HepG2 (cell line): ENCODE measurements at regions not wholly inside any gene's neighbourhood (a gene's known extent, or its start where the extent isn't known, plus 50 kb on each side); places are given as distances from the start of the nearest gene placed in this dataset.

Experiments
- ATAC-seq: fragments of 200-7000 bp; cut with Tn5 transposase; 3 replicates; pipeline ENCODE4 v1.9.1; 2020; ENCODE audit warnings: mild to moderate bottlenecking, moderate library complexity
- BruUV-seq: library from RNA; stranded (reverse); fragments of 400-500 nt; replicated peaks from 2 replicates; lab custom pipeline; 2021; lab: Mats Ljungman, UMichigan
- CTCF ChIA-PET: fragments of 300-600 bp; formaldehyde crosslinking; extraction: SDS; loops from one replicate; lab custom pipeline; 2021; ENCODE audit warnings: low total read pairs, inconsistent platforms, low intra/inter-chr PET ratio; lab: Yijun Ruan, JAX
- POLR2A ChIA-PET: fragments of 350-600 bp; sonication (Branson Sonifier 250); formaldehyde crosslinking; loops from one replicate; lab custom pipeline; 2020; ENCODE audit warnings: antibody characterized with exemption, inconsistent platforms; lab: Yijun Ruan, JAX
- DNase-seq: peaks from one replicate; pipeline ENCODE4 v3.0.0-alpha.2; 2015; ENCODE audit warnings: low spot score
- FAIRE-seq: peaks from 3 replicates; lab custom pipeline; 2011; peaks lifted over from hg19 to GRCh38; lab: Jason Lieb, UNC
- H2AFZ ChIP-seq: one replicate; pipeline ENCODE4 v1.6.1; 2011; ENCODE audit warnings: low read length, inconsistent platforms
- H3K27ac ChIP-seq: fragments of 300-600 bp; 3 replicates; pipeline ENCODE4 v1.8.0; 2011; ENCODE audit warnings: mixed run types, mild to moderate bottlenecking, mixed read lengths, low read length, inconsistent platforms; ENCODE audit not compliant: insufficient read depth; ENCODE audit errors: extremely low read length
- H3K27me3 ChIP-seq, 2 experiments: fragments of 200-600 bp in 1 of 2; 2 replicates in 1 of 2; 3 replicates in 1 of 2; pipeline versions ENCODE4 v1.6.0 to v1.8.0; 2011; ENCODE audit warnings: low read length in 2 of 2, mild to moderate bottlenecking in 2 of 2, moderate library complexity in 2 of 2, inconsistent platforms in 1 of 2; ENCODE audit not compliant: insufficient read depth in 2 of 2, control insufficient read depth in 1 of 2
- H3K36me3 ChIP-seq, 2 experiments: fragments of 200-600 bp in 1 of 2; replicated peaks in 1 of 2; 2 replicates in 1 of 2; 3 replicates in 1 of 2; pipeline versions ENCODE4 v1.5.1 to v1.8.0; 2011; ENCODE audit warnings: low read length in 2 of 2, inconsistent platforms in 1 of 2; ENCODE audit not compliant: insufficient read depth in 2 of 2, control insufficient read depth in 1 of 2
- H3K4me1 ChIP-seq: 2 replicates; pipeline ENCODE4 v1.5.1; 2012; ENCODE audit warnings: low read length, inconsistent platforms; ENCODE audit not compliant: insufficient read depth
- H3K4me2 ChIP-seq: 2 replicates; pipeline ENCODE4 v1.6.0; 2011; ENCODE audit warnings: low read depth, low read length, inconsistent platforms
- H3K4me3 ChIP-seq, 3 experiments: fragments of 200-600 bp in 1 of 3; sonication (generic), shearing (Covaris generic) in 1 of 3; replicated peaks in 1 of 3; 2 replicates each; pipeline ENCODE4 v1.5.1; 2011 to 2016; ENCODE audit warnings: low read length in 3 of 3, inconsistent platforms in 2 of 3, low read depth in 2 of 3, mild to moderate bottlenecking in 2 of 3, control low read depth in 1 of 3, mixed read lengths in 1 of 3; ENCODE audit not compliant: insufficient read depth in 1 of 3
- H3K79me2 ChIP-seq: one replicate; pipeline ENCODE4 v1.6.1; 2011; ENCODE audit warnings: low read length, inconsistent platforms; ENCODE audit not compliant: insufficient read depth
- H3K9ac ChIP-seq: 2 replicates; pipeline ENCODE4 v1.6.0; 2011; ENCODE audit warnings: mild to moderate bottlenecking, low read depth, low read length, inconsistent platforms; ENCODE audit not compliant: insufficient read depth
- H3K9me3 ChIP-seq: 2 replicates; pipeline ENCODE4 v1.5.1; 2012; ENCODE audit warnings: mild to moderate bottlenecking, low read length
- H4K20me1 ChIP-seq: 2 replicates; pipeline ENCODE4 v1.6.0; 2011; ENCODE audit warnings: inconsistent platforms, mild to moderate bottlenecking, low read length, moderate library complexity; ENCODE audit not compliant: insufficient read depth
- FOXJ3 ChIP-seq: sonication (generic); formaldehyde crosslinking; IDR thresholded peaks from 2 replicates; pipeline ENCODE4 v1.4.0; 2020; ENCODE audit warnings: missing genetic modification reagents, mild to moderate bottlenecking, borderline replicate concordance
- KDM2A ChIP-seq: sonication (generic); formaldehyde crosslinking; IDR thresholded peaks from 2 replicates; pipeline ENCODE4 v1.4.0; 2020; ENCODE audit warnings: low read depth, missing genetic modification reagents, borderline replicate concordance
- MAFF ChIP-seq: IDR thresholded peaks from 2 replicates; pipeline ENCODE4 v1.6.1; 2011; ENCODE audit warnings: low read depth, low read length, improper control_type of control experiment
- TOPORS ChIP-seq: sonication (generic); formaldehyde crosslinking; IDR thresholded peaks from 2 replicates; pipeline ENCODE4 v1.8.0; 2023; ENCODE audit warnings: mild to moderate bottlenecking, missing genetic modification reagents
- ZFP1 ChIP-seq: IDR thresholded peaks from 2 replicates; pipeline ENCODE4 v1.6.1; 2016
- ZKSCAN5 ChIP-seq: sonication (generic); formaldehyde crosslinking; IDR thresholded peaks from 2 replicates; pipeline ENCODE4 v1.5.1; 2020; ENCODE audit warnings: mild to moderate bottlenecking, missing genetic modification reagents
- ZNF367 ChIP-seq: sonication (generic); formaldehyde crosslinking; IDR thresholded peaks from 2 replicates; pipeline ENCODE4 v1.4.0; 2020; ENCODE audit warnings: missing genetic modification reagents, borderline replicate concordance
- WGBS: methylation state at CpG from one replicate; pipeline ENCODE4 v1.1.6; 2017; ENCODE audit warnings: low lambda C conversion rate; 5-methylcytosine and 5-hydroxymethylcytosine counted together
- in situ Hi-C: cut with HindIII; loops from 2 replicates; pipeline ENCODE4 v1.10.0; 2017; ENCODE audit warnings: low pct_unique_long_range_greater_than_20kb; ENCODE audit not compliant: extremely low pct_ligation_motif_present
- intact Hi-C: fragments of 100-400 bp; cut with micrococcal nuclease; formaldehyde crosslinking; loops from one replicate; pipeline ENCODE4 v1.10.0; 2022; ENCODE audit not compliant: unreplicated experiment
- TF ChIP-seq, protein P1 (sequence below): sonication (generic); formaldehyde crosslinking; IDR thresholded peaks from 2 replicates; pipeline ENCODE4 v1.8.0; 2022; ENCODE audit warnings: mild to moderate bottlenecking, missing genetic modification reagents, borderline replicate concordance
- TF ChIP-seq, protein P2 (sequence below): sonication (generic); formaldehyde crosslinking; IDR thresholded peaks from 2 replicates; pipeline ENCODE4 v1.4.0; 2020; ENCODE audit warnings: missing genetic modification reagents
- TF ChIP-seq, protein P3 (sequence below), 2 experiments: fragments of 450-650 bp in 1 of 2; sonication (generic) in 1 of 2; formaldehyde crosslinking in 1 of 2; IDR thresholded peaks; 2 replicates each; pipeline versions ENCODE4 v1.6.1 to v1.8.0; 2016 to 2022; ENCODE audit warnings: antibody characterized with exemption in 1 of 2, mild to moderate bottlenecking in 1 of 2, missing genetic modification reagents in 1 of 2
- TF ChIP-seq, protein P4 (sequence below): fragments of 450-650 bp; IDR thresholded peaks from 2 replicates; pipeline ENCODE4 v1.6.1; 2017

DNA sequence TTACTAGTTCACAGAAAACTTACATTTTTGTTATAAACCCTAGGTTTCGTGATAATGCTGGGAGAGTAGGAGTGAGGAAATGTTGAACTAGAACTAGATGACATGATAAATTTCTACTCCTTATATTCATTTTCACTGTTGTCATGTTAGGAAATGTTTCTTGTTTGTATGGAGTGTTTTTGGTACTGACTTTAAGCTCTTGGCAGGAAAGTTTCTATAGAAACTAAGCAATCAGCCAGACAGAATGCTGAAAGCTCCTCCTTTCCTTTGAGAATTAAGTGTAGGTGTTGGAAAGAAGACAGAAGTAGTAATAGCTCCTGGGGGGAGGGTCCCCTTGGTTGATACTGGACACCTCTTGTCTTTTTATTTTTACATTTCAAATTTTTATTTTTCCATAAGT lies 309.8 kb downstream of the MAP2K4 start:
- Histone ChIP-seq H3K36me3 (no peaks in the 10 kb centered on the region), H3K27me3 (no peaks in the 10 kb centered on the region), H3K79me2 (no peaks in the 10 kb centered on the region), H3K4me3 (no peak overlapping the region), H3K9ac (no peak overlapping the region), H3K9me3 (peaks cover 46% of the 10 kb centered on the region), H3K27ac (no peak overlapping the region), H3K4me2 (no peak overlapping the region), H2AFZ (no peak overlapping the region), H4K20me1 (no peaks in the 10 kb centered on the region), H3K4me1 (no peaks in the 10 kb centered on the region)
- ATAC-seq (no peak), DNase-seq (no peak), FAIRE-seq (no peak)
- POLR2A ChIA-PET: no interaction called here
- 5% methylated on average over 1 of the region's 1 CpG for WGBS
- in situ Hi-C loops: no loop called here
- BruUV-seq: no TSS peak
- intact Hi-C loops: no loop called here
- TF ChIP-seq TOPORS: no peak
- TF ChIP-seq KDM2A (CRISPR knock-in tag): no peak
- no peak for TF ChIP-seq ZKSCAN5 (CRISPR knock-in tag)
- no peak for TF ChIP-seq FOXJ3 (CRISPR knock-in tag)
- TF ChIP-seq, protein P1, sequence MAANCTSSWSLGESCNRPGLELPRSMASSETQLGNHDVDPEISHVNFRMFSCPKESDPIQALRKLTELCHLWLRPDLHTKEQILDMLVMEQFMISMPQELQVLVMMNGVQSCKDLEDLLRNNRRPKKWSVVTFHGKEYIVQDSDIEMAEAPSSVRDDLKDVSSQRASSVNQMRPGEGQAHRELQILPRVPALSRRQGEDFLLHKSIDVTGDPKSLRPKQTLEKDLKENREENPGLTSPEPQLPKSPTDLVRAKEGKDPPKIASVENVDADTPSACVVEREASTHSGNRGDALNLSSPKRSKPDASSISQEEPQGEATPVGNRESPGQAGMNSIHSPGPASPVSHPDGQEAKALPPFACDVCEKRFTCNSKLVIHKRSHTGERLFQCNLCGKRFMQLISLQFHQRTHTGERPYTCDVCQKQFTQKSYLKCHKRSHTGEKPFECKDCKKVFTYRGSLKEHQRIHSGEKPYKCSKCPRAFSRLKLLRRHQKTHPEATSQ (CRISPR knock-in tag): no peak
- TF ChIP-seq, protein P2, sequence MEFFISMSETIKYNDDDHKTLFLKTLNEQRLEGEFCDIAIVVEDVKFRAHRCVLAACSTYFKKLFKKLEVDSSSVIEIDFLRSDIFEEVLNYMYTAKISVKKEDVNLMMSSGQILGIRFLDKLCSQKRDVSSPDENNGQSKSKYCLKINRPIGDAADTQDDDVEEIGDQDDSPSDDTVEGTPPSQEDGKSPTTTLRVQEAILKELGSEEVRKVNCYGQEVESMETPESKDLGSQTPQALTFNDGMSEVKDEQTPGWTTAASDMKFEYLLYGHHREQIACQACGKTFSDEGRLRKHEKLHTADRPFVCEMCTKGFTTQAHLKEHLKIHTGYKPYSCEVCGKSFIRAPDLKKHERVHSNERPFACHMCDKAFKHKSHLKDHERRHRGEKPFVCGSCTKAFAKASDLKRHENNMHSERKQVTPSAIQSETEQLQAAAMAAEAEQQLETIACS: no peak
- TF ChIP-seq, protein P3, sequence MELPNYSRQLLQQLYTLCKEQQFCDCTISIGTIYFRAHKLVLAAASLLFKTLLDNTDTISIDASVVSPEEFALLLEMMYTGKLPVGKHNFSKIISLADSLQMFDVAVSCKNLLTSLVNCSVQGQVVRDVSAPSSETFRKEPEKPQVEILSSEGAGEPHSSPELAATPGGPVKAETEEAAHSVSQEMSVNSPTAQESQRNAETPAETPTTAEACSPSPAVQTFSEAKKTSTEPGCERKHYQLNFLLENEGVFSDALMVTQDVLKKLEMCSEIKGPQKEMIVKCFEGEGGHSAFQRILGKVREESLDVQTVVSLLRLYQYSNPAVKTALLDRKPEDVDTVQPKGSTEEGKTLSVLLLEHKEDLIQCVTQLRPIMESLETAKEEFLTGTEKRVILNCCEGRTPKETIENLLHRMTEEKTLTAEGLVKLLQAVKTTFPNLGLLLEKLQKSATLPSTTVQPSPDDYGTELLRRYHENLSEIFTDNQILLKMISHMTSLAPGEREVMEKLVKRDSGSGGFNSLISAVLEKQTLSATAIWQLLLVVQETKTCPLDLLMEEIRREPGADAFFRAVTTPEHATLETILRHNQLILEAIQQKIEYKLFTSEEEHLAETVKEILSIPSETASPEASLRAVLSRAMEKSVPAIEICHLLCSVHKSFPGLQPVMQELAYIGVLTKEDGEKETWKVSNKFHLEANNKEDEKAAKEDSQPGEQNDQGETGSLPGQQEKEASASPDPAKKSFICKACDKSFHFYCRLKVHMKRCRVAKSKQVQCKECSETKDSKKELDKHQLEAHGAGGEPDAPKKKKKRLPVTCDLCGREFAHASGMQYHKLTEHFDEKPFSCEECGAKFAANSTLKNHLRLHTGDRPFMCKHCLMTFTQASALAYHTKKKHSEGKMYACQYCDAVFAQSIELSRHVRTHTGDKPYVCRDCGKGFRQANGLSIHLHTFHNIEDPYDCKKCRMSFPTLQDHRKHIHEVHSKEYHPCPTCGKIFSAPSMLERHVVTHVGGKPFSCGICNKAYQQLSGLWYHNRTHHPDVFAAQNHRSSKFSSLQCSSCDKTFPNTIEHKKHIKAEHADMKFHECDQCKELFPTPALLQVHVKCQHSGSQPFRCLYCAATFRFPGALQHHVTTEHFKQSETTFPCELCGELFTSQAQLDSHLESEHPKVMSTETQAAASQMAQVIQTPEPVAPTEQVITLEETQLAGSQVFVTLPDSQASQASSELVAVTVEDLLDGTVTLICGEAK (IDR thresholded peaks at IDR 0.05): no peak
- TF ChIP-seq, protein P3 (CRISPR knock-in tag; IDR thresholded peaks at IDR 0.05): no peak
- no peak for TF ChIP-seq ZFP1
- TF ChIP-seq MAFF: no peak
- no peak for TF ChIP-seq ZNF367
- TF ChIP-seq, protein P4, sequence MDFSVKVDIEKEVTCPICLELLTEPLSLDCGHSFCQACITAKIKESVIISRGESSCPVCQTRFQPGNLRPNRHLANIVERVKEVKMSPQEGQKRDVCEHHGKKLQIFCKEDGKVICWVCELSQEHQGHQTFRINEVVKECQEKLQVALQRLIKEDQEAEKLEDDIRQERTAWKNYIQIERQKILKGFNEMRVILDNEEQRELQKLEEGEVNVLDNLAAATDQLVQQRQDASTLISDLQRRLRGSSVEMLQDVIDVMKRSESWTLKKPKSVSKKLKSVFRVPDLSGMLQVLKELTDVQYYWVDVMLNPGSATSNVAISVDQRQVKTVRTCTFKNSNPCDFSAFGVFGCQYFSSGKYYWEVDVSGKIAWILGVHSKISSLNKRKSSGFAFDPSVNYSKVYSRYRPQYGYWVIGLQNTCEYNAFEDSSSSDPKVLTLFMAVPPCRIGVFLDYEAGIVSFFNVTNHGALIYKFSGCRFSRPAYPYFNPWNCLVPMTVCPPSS: no peak
- CTCF ChIA-PET: no interaction called here
